ENCODE measurements at regions not wholly inside any gene's neighbourhood (a gene's known extent, or its start where the extent isn't known, plus 50 kb on each side); places are given as distances from the start of the nearest gene placed in this dataset.
"Not testable (repeated sequence)": the region's sequence is repeated elsewhere in the genome, so short reads cannot be mapped to it uniquely, and the experiment has no call there.

DNA sequence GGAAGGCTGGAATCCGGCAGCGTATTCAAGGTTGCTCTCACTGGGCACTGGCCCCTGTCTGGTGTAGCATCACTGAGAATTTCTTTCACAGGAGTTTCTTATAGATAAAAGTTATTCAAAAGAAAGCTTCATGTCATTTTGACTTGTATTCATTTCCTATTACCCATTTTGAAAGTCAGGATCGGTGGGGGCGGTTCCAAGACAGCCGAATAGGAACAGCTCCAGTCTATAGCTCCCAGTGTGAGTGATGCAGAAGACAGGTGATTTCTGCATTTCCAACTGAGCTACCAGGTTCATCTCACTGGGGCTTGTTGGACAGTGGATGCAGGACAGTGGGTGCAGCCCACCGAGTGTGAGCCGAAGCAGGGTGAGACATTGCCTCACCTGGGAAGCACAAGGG, 51.5 kb upstream of the CDC42EP3 start:
- not testable (repeated sequence) for DNase-seq (ENCODE audit: low spot score)

GRCh38 chr2:37730037-37730818, 58.8 kb upstream of the CDC42EP3 start:
- DNase-seq (ENCODE audit: low spot score) = no peak

- DNase-seq (ENCODE audit: low spot score) = not testable (repeated sequence)
Observed at GRCh38 chr2:37732412-37732811, 61.0 kb upstream of the CDC42EP3 start.

DNA sequence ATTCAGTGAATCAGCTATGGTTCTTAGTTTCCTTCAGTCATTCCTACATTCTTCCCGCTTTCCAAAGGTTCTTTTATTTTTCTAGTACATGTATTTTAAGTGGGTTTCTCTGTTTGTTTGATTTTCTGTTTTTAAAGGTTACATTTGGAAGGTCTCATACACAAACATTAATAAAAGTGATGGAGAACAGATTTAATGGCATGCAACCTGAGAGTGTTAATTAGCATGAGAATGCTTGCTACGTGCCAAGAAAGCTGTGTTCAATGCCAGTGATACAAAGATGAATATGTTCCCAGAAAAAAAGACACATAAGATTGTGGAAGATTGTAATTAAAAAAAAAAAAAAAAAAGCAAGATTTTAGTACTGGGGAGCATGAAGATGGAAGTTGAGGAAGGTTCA, 61.8 kb upstream of the CDC42EP3 start:
- no peak for DNase-seq (ENCODE audit: low spot score)

GRCh38 chr2:37733955-37734354, 62.5 kb upstream of the CDC42EP3 start:
- not testable (repeated sequence) for DNase-seq (ENCODE audit: low spot score)

GRCh38 chr2:37734891-37735523, 63.6 kb upstream of the CDC42EP3 start:
- peak; percentile 15 for DNase-seq (ENCODE audit: low spot score)

GRCh38 chr2:37735524-37735910, 64.1 kb upstream of the CDC42EP3 start:
- not testable (repeated sequence) for DNase-seq (ENCODE audit: low spot score)

DNA sequence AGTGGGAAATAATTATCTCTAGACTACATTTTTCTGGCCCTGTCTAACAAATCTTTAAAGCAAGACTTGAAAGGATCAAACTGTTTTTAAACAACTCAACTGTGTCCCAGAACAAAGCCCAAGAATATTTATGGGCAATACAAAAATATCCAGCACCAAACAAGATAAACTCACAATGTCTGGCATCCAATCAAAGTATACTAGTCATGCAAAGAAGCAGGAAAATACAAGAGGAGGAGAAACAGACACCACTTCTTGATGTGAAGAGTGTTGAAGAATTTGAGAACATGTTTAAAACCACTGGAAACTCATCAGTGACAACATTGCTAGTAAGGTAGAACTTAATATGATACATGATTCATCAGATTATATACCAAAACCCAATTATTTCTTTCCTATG, 66.1 kb upstream of the CDC42EP3 start:
- peak; percentile 15 for DNase-seq (ENCODE audit: low spot score)

DNA sequence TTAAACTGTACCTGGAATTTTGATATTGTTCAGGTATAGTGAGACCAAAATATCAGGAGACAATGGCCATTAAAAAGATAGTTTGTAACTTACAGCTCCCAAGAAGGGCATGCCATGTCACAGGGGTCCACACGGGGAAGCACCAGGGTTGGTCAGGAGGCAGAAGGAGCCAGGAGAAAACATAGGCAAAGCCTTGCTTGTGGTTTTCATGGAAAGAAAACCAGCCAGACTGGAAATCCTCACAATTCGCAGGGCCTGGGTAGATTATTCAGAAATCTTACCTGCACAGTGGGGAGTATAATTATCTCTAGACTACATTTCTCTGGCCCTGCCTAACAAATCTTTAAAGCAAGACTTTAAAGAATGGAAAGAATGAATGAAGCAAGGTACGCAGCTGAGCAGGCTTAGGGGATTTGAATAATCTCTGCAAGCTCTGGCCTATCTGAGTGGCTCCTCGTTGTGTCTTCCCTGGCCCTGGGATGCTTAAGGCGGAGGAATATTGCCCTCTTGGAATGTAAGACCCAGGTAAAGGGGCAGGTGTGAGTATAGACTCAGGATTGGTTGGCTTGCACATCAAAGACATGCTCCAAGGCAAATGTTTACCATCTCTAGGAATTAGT, 66.9 kb upstream of the CDC42EP3 start:
- DNase-seq (ENCODE audit: low spot score) = no peak

DNA sequence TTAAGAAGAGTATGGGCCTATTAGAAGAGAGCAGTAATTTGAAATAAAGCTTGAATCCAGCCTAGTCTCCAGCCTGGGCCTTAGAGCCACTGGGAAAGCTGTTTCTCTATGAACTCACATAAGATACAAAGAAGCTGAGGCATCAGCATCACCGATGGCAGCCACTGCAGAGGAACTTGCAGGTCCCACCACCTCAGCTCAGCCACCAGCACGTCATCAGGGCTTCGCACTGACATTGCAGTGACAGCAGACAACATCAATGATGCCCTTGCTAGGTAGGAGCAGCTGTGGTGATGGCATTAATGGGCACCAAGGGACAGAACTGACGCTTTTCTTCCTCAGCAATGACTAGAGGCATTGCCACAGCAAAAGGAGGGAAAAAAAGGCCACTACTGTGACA, 67.7 kb upstream of the CDC42EP3 start:
- DNase-seq (ENCODE audit: low spot score) = no peak

DNA sequence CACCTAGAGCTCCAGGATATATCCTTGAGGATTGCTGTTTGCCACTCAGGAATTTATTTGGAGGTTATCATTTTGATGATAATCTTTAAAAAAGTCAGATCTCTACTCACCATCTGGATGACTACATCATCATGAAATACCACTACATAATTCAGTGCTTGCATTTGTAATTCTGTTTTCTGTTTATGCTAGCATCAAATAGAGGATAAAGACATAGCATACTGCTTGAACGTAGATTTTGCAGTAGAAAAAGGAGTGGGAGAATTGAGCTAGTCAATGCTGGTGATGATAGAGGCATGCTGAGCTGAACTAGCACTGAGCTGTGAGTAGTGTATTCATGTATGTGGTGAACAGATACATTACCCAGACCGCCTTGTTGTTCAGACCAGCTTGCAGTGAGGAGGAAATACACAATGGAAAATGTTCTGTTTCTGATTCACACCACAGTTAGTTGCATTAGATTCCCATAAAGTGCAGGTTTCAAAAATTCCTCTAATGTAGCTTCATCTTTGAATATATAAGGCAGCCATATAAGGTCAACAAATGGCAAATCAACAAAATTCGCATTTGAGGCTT, 68.8 kb upstream of the CDC42EP3 start:
- no peak for DNase-seq (ENCODE audit: low spot score)

DNA sequence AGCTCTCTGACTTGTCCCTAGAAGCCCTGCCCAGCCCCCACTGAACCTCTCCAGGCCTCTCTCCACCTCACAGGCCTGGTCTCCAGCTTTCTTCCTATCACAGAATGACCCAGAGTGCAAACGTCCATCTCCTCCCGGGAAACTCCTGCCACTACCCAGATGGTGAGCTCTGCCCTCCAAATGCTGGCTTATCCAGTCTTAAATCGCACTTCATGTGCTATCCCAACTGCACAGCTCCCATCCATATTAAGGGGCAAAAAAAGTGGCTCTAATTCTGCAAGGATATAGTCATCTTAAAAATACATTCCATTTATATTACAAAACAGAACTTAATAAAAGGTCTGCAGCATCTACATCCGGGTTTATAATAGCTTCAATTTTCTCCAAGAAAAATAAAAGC, 70.8 kb upstream of the CDC42EP3 start:
- DNase-seq (ENCODE audit: low spot score) = peak; percentile 29

GRCh38 chr2:37744010-37744409, 72.6 kb upstream of the CDC42EP3 start:
- DNase-seq (ENCODE audit: low spot score) = no peak

DNA sequence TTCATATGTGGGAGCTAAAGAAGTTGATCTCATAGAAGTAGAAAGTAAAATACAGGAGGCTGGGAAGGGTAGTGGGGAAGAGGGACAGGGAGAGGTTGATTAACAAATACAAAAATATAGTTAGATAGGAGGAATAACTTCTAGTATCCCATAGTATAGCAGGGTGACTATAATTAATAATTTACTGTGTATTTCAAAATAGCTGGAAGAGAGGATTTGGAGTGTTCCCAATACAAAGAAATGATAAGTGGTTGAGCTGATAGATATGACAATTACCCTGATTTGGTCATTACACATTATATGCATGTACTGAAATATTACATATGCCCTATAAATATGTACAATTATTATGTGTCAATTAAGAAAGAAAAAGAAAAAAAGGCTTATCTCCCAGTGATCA, 73.5 kb upstream of the CDC42EP3 start:
- not testable (repeated sequence) for DNase-seq (ENCODE audit: low spot score)

- not testable (repeated sequence) for DNase-seq (ENCODE audit: low spot score)
Observed at GRCh38 chr2:37746011-37746410, 74.6 kb upstream of the CDC42EP3 start.

GRCh38 chr2:37746883-37747282, 75.4 kb upstream of the CDC42EP3 start:
- no peak for DNase-seq (ENCODE audit: low spot score)

- DNase-seq (ENCODE audit: low spot score) = no peak
Observed at GRCh38 chr2:37748541-37748940, 77.1 kb upstream of the CDC42EP3 start.

GRCh38 chr2:37750286-37750685, 78.8 kb upstream of the CDC42EP3 start:
- not testable (repeated sequence) for DNase-seq (ENCODE audit: low spot score)

- DNase-seq (ENCODE audit: low spot score) = no peak
Observed at GRCh38 chr2:37752766-37753165, 81.3 kb upstream of the CDC42EP3 start.

DNA sequence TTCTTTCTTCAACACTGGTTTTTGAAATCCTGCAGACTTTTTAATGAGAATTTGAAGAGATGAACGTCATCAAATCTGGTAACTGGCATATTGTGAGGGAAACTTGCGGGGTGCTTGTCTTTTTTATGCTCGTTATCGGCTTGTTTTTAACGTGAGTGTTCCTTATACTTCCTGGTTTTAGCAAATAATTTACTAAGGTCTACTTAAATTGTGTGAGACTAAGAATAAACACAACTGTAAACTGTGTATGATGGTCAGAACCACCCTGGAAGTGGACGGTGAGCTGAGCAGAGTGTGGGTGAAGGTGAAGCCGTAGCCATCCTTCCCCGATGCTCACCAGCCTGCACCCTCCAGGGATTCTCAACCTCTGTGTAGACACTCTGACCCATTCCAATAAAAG, 82.3 kb upstream of the CDC42EP3 start:
- DNase-seq (ENCODE audit: low spot score) = no peak

DNA sequence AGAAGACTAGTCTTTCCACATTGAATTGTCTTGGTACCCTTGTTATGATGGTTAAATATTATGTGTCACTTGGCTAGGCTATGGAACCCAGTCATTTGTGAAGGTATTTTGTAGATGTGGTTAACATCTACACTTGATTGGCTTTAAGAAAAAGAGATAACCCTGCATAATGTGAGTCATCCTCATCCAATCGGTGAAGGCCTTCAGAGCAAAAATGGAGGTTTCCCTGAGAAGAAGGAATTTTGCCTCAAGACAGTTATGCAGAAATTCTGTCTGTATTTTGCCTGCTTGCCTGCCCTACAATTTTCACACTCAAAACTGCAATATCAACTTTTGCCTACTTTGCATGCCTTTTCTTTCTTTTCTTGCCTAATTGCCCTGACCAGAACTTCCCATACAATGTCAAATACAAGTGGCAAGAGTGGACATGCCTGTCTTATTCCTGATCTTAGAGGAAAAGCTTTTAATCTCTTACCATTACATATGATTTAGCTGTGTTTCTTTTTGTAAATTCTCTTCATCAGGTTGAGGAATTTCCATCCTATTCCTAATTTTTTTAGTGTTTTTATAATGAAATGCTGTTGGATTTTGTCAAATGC, 84.6 kb upstream of the CDC42EP3 start:
- DNase-seq (ENCODE audit: low spot score) = not testable (repeated sequence)

GRCh38 chr2:37757456-37757855, 86.0 kb upstream of the CDC42EP3 start:
- not testable (repeated sequence) for DNase-seq (ENCODE audit: low spot score)

Measured in GM03348 (cell line).